ENCODE measurements at regions not wholly inside any gene's neighbourhood (a gene's known extent, or its start where the extent isn't known, plus 50 kb on each side); places are given as distances from the start of the nearest gene placed in this dataset.
"Not testable (repeated sequence)": the region's sequence is repeated elsewhere in the genome, so short reads cannot be mapped to it uniquely, and the experiment has no call there.

GRCh38 chr11:134596404-134596803 is 184.4 kb upstream of the B3GAT1 start:
- WGBS, 2 donors, result 79 to 89% methylated on average over 3 of the region's 3 CpGs
- no peaks in the 10 kb centered on the region for H3K36me3 ChIP-seq

DNA sequence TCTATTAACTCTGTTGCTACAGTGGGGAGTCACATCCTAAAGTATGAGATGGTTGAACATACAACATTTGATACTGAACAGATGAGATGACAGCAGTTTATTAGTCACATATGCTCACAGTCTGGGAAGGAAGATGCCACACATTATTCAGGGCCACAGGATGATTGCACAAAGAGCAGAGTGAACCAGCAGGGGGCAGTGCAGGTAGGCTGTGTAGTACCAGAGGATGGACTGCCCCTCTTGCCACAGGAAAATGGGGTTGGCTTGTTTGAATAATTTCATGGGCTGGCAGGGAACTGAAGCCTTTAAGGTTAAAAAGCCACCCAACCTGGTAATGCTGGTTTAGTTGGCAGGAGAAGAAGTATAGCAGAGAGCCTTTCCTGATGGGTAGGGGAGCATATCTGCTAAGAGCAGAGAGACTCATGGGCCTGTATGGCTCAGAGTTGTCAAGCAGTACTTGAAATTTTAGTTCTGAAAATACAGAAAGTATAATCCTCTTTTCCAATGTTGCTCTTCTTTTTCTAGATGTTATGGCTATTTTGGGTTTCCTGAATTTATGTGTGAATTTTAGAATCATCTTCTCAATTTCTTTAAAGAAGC is 180.4 kb upstream of the B3GAT1 start:
- Histone ChIP-seq H3K4me1 (no peaks in the 10 kb centered on the region), H3K9me3 (no peaks in the 10 kb centered on the region), H3K36me3 (no peaks in the 10 kb centered on the region), H3K4me3 (no peak overlapping the region), H3K27ac (no peak overlapping the region), H3K27me3 (no peaks in the 10 kb centered on the region)
- ATAC-seq (ENCODE audit: low FRiP score in 2 of 2) (no peak), DNase-seq (peak in 1 of 2 donors; percentile 20)
- TF ChIP-seq EP300 (IDR thresholded peaks at IDR 0.05) (no peak), CTCF (IDR thresholded peaks at IDR 0.05) (peak in 3 of 6 experiments; percentile 16 to 30 (median 22)), POLR2A (IDR thresholded peaks at IDR 0.05) (no peak), POLR2AphosphoS5 (IDR thresholded peaks at IDR 0.05) (no peak)

More at GRCh38 chr11:134596404-134596803, 184.4 kb upstream of the B3GAT1 start:
- Histone ChIP-seq H3K4me1 (no peaks in the 10 kb centered on the region), H3K4me3 (no peak overlapping the region), H3K9me3 (no peaks in the 10 kb centered on the region), H3K27me3 (no peaks in the 10 kb centered on the region), H3K27ac (no peak overlapping the region)
- DNase-seq (no peak), ATAC-seq (ENCODE audit: low FRiP score in 2 of 2) (no peak)
- TF ChIP-seq EP300 (IDR thresholded peaks at IDR 0.05) (no peak), POLR2AphosphoS5 (IDR thresholded peaks at IDR 0.05) (no peak), CTCF (IDR thresholded peaks at IDR 0.05) (no peak), POLR2A (IDR thresholded peaks at IDR 0.05) (no peak)

DNA sequence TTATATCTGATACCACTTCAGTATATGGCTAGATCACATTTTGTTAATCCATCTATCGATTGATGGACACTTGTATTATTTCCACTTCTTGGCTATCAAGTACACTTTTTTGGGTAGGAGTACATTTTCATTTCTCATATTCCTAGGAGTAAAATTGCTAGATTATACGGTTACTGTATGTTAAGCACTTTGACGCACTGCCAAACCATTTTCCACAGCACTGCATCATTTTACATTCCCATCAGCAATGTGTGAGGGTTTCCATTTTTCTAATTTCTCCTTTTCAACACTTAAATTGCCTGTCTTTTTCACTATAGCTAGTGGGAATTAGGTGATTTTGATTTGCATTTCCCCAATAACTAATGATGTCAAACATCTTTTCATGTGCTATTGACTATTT is 179.3 kb upstream of the B3GAT1 start:
- no peak for ATAC-seq (ENCODE audit: low FRiP score in 2 of 2)
- TF ChIP-seq POLR2A (IDR thresholded peaks at IDR 0.05) (no peak), POLR2AphosphoS5 (IDR thresholded peaks at IDR 0.05) (no peak), EP300 (IDR thresholded peaks at IDR 0.05) (no peak), CTCF (IDR thresholded peaks at IDR 0.05) (no peak)
- no peak overlapping the region for H3K4me3 ChIP-seq
- no peak overlapping the region for H3K27ac ChIP-seq
- no peaks in the 10 kb centered on the region for H3K27me3 ChIP-seq
- DNase-seq, result no peak
- H3K9me3 ChIP-seq, result no peaks in the 10 kb centered on the region
- 86 to 91% methylated on average over 3 of the region's 3 CpGs for WGBS, 2 donors
- no peaks in the 10 kb centered on the region for H3K4me1 ChIP-seq
- no peaks in the 10 kb centered on the region for H3K36me3 ChIP-seq

GRCh38 chr11:134589129-134589528 is 177.1 kb upstream of the B3GAT1 start:
- no peak for TF ChIP-seq CTCF (IDR thresholded peaks at IDR 0.05)
- no peak for TF ChIP-seq POLR2AphosphoS5 (IDR thresholded peaks at IDR 0.05)
- TF ChIP-seq EP300 (IDR thresholded peaks at IDR 0.05), result no peak
- TF ChIP-seq POLR2A (IDR thresholded peaks at IDR 0.05), result no peak
- Histone ChIP-seq H3K27me3 (no peaks in the 10 kb centered on the region), H3K9me3 (no peaks in the 10 kb centered on the region), H3K4me3 (no peak overlapping the region), H3K27ac (no peak overlapping the region), H3K4me1 (peaks cover 0 to 1% (median 0%) of the 10 kb centered on the region in 4 donors), H3K36me3 (no peaks in the 10 kb centered on the region)
- WGBS, 2 donors, result 48 to 52% methylated on average over 5 of the region's 5 CpGs
- ATAC-seq (ENCODE audit: low FRiP score in 2 of 2), result no peak
- DNase-seq, result no peak

GRCh38 chr11:134588460-134589110 is 176.5 kb upstream of the B3GAT1 start:
- not testable (repeated sequence) for H3K4me1 ChIP-seq; DNase-seq; ATAC-seq (ENCODE audit: low FRiP score in 2 of 2); H3K36me3 ChIP-seq; H3K9me3 ChIP-seq; H3K27ac ChIP-seq; H3K27me3 ChIP-seq; H3K4me3 ChIP-seq
- 67 to 80% methylated on average over 1 to 20 of the region's 20 CpGs for WGBS, 2 donors
